Activated CD8-positive, alpha-beta memory T cell treated with anti-CD3 and anti-CD28 coated beads for 36 hours (primary cell): ENCODE measurements at regions not wholly inside any gene's neighbourhood (a gene's known extent, or its start where the extent isn't known, plus 50 kb on each side); places are given as distances from the start of the nearest gene placed in this dataset.

Experiments used
- CTCF ChIA-PET: fragments of 350-600 bp; sonication (Branson Sonifier 250); formaldehyde crosslinking; loops from one replicate; lab custom pipeline; 2021; ENCODE audit warnings: antibody characterized with exemption; lab: Charles Lee
- POLR2A ChIA-PET: fragments of 350-600 bp; sonication (Branson Sonifier 250); formaldehyde crosslinking; loops from one replicate; lab custom pipeline; 2021; ENCODE audit warnings: antibody characterized with exemption; lab: Charles Lee

DNA sequence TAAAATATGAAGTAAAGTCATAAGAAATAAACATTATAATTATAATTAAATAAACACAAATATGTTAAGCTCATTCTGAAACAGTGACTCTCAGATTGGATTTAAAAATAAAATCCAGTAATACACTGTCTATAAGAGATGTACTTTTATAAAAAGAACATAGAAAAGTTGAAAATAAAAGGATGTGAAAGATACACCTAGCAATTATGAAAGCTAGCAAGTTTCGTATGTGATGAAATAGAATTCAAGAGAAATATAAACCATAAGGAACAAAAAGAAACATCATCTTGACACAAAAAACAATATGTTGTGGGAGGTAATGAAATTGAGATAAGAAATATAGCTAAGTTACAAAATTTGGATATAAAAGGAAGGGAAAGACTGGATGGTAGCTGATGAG is 128.6 kb upstream of the CNR1 start:
- CTCF ChIA-PET = no interaction called here
- POLR2A ChIA-PET = no interaction called here

GRCh38 chr6:88290411-88290810 is 124.3 kb upstream of the CNR1 start:
- CTCF ChIA-PET = no interaction called here
- POLR2A ChIA-PET = no interaction called here

DNA sequence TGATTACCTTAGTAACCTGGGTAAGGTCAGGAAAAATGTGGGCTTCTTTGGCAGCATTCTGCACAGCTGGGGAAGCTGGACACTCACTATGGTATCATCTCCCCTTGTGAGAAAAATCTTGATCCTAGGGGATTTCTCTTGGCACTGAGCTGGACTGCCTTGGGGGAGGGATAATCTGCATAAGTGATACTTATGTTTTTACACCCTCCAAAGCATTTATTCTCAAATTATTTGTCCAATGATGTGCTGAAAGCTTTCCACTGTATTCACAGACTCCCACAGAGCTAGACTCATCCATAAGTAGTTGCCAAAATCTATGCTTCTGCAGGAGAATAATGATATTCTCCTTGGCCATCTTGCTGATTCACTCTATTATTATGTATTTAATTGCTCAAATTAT is 121.5 kb upstream of the CNR1 start:
- POLR2A ChIA-PET = no interaction called here
- CTCF ChIA-PET = no interaction called here

DNA sequence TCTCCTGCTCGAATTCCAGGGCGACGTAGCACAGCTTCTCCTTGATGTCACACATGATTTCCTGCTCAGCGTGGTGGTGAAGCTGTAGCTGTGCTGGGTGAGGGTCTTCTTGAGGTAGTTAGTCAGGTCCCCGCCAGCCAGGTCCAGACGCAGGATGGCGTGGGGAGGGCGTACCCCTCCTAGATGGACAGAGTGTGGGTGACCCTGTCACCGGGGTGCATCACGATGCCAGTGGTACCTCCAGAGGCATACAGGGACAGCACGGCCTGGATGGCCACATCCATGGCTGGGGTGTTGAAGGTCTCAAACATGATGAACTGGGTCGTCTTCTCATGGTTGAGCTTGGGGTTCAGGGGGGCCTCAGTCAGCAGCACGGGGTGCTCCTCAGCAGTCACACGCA is 110.2 kb upstream of the CNR1 start:
- CTCF ChIA-PET = no interaction called here
- POLR2A ChIA-PET = no interaction called here

DNA sequence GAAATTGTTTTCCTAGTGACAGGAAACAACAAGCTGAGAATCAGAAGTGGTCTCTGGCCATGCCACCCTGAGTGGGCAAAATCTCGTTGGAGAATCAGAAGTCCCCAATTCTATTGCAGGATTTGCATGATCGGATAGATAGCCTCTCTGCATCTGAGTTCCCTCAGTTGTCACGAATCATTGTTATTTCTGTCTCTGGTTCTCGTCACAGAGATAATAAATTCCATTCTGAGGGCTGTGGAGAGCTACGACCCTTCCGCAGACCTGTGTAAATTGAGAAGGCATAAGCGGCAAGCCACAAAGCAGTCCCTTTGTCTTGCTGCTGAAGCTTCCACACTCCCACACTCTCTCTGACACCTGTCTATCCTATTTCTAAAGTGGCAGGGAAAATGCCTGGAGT is 102.4 kb upstream of the CNR1 start:
- CTCF ChIA-PET = no interaction called here
- POLR2A ChIA-PET = no interaction called here

- CTCF ChIA-PET = no interaction called here
- POLR2A ChIA-PET = no interaction called here
These were observed 100.0 kb upstream of the CNR1 start for GRCh38 chr6:88266126-88266525.

- ChIA-PET POLR2A (no interaction called here), CTCF (no interaction called here)
These were observed 97.4 kb upstream of the CNR1 start for GRCh38 chr6:88263591-88263990.

GRCh38 chr6:88262332-88262731 is 96.2 kb upstream of the CNR1 start:
- ChIA-PET CTCF (no interaction called here), POLR2A (no interaction called here)

GRCh38 chr6:88251301-88251700 is 85.2 kb upstream of the CNR1 start:
- POLR2A ChIA-PET = no interaction called here
- CTCF ChIA-PET = no interaction called here

GRCh38 chr6:88248709-88249321 is 82.7 kb upstream of the CNR1 start:
- POLR2A ChIA-PET = no interaction called here
- CTCF ChIA-PET = no interaction called here

DNA sequence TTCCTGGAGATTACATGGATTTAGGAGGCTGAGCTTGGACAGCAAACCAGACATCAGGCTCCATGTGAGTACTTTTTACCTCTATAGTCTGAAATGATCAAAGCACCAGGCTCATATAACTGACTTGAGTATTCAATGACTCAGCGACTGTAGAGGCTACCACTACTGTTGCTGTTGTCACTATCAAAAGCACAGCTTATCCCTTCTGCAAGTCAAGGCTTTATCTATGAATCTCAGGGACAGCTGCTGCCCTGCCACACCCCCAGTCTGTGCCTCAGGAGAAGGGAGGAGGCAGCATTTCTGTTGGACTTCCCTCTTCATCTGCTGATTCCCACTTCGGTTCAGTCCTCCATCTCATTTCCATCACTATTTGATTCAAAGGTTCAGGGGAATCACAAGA is 80.5 kb upstream of the CNR1 start:
- ChIA-PET POLR2A (no interaction called here), CTCF (no interaction called here)

- ChIA-PET CTCF (no interaction called here), POLR2A (no interaction called here)
These were observed 78.6 kb upstream of the CNR1 start for GRCh38 chr6:88244721-88245120.

DNA sequence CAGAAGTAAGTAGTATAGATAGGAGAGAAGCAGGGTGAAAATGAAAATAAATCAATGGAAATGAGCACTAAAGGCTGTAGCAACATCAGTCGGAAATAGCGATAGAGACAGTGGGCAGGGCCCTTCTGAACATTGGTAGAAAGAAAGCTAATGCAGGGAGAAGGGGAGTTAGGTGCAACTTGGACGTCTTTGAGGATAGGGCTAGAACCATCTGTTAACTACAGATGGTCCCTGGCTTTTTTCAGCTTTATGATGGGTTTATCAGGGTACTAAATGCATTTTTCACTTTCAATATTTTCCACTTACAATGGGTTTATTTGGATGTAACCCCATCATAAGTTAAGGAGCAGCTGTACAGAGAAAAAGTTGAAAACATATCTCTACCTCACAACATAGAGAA is 72.8 kb upstream of the CNR1 start:
- ChIA-PET POLR2A (no interaction called here), CTCF (no interaction called here)

DNA sequence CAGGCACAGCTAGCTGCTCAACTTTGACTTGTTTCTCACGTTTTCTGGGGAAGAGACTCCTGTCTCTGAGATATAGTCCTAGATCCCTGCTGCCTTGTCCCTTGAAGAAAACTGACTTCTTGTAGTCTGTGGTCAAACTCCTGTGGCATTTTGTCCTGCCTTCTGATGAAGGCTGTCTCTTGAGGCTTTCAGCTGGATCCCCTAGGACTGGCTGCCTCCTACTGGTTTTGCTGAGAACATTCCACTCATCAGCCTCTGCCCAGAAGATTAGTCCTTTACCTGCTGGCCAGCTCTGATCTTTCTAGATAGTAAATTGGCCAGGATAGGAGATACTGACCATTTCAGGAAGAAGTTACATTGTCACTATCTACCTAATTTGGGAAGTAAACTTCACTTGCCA is 71.9 kb upstream of the CNR1 start:
- CTCF ChIA-PET = no interaction called here
- POLR2A ChIA-PET = no interaction called here

GRCh38 chr6:88236612-88237360 is 70.6 kb upstream of the CNR1 start:
- CTCF ChIA-PET = no interaction called here
- POLR2A ChIA-PET = no interaction called here

DNA sequence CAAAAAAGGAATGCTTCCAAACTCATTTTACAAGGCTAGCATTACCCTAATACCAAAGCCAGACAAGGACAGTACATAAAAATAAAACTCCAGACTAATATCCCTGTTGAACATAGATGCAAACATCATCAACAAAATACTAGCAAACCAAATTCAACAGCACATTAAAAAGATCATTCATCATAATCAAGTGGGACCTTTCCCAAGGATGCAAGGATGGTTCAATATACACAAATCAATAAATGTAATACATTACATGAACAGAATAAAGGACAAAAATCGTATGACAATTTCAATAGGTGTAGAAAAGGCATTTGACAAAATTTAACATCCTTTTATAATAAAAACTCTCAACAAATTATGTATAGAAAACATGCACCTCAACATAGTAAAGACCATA is 66.6 kb upstream of the CNR1 start:
- ChIA-PET CTCF (no interaction called here), POLR2A (no interaction called here)

DNA sequence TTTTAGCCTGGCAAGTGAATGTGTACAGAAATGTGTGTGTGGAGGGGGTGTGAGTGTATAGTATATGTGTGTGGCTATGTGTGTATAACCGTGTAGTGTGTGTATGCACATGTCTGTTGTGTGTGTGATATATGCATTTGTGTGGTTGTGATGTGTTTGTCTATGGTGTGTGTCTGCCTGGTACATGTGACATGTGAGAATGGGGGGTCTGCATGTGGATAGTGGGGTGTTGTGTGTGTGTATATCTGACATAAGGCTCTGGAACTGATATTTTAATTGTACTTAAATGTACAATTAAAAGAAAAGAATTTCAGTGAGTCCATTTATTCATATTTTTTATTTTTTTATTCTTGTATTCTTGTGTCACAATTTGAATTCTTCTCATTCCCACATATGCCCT is 57.2 kb upstream of the CNR1 start:
- CTCF ChIA-PET = no interaction called here
- POLR2A ChIA-PET = no interaction called here

- POLR2A ChIA-PET = no interaction called here
- CTCF ChIA-PET = no interaction called here
These were observed 54.3 kb upstream of the CNR1 start for GRCh38 chr6:88220493-88220892.

GRCh38 chr6:88216182-88216581 is 50.0 kb upstream of the CNR1 start:
- CTCF ChIA-PET = no interaction called here
- POLR2A ChIA-PET = no interaction called here
